ENCODE measurements at regions not wholly inside any gene's neighbourhood (a gene's known extent, or its start where the extent isn't known, plus 50 kb on each side); places are given as distances from the start of the nearest gene placed in this dataset.
"Not testable (repeated sequence)": the region's sequence is repeated elsewhere in the genome, so short reads cannot be mapped to it uniquely, and the experiment has no call there.

DNA sequence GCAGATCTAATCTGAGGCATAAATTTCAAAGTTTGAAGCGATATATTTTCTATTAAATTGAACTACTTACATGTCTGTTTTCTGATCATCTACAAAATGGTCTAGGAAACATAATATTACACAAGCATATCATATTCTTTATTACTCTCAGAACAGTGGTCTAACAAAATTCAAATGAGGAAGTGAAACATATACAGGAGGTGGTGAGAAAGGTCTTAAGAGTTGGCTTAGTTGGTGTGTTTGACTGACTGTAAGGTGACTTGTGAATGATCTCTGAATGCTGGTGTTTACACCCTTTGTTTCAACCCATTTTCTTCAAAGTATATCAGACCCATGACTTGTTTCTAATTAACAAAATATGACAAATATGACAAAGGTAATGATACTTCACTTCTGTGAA lies 1156.8 kb downstream of the SLC16A7 start:
- Histone ChIP-seq H3K27me3 (ENCODE audit: control insufficient read depth, insufficient read depth, low read length) (no peaks in the 10 kb centered on the region), H3K4me1 (ENCODE audit: control insufficient read depth, insufficient read depth, low read length, poor library complexity, severe bottlenecking) (no peaks in the 10 kb centered on the region), H3K4me3 (ENCODE audit: low read depth, low read length) (no peak overlapping the region), H3K36me3 (ENCODE audit: control insufficient read depth, insufficient read depth, low read length) (no peaks in the 10 kb centered on the region), H3K27ac (ENCODE audit: insufficient read depth, low read length, poor library complexity, severe bottlenecking) (no peak overlapping the region), H3K9me3 (ENCODE audit: control insufficient read depth in 2 of 2, low read length in 2 of 2) (no peaks in the 10 kb centered on the region)
- no peak for DNase-seq
- H3K4me1 Mint-ChIP-seq, result no peaks in the 10 kb centered on the region
- no peak overlapping the region for H3K27ac Mint-ChIP-seq
- H3K4me3 Mint-ChIP-seq, result no peak overlapping the region
- no peaks in the 10 kb centered on the region for H3K36me3 Mint-ChIP-seq
- no peak for ATAC-seq (ENCODE audit: low read depth in 2 of 2)
- H3K27me3 Mint-ChIP-seq, result no peaks in the 10 kb centered on the region
- peaks cover 2 to 27% (median 6%) of the 10 kb centered on the region in 7 donors for H3K9me3 Mint-ChIP-seq

DNA sequence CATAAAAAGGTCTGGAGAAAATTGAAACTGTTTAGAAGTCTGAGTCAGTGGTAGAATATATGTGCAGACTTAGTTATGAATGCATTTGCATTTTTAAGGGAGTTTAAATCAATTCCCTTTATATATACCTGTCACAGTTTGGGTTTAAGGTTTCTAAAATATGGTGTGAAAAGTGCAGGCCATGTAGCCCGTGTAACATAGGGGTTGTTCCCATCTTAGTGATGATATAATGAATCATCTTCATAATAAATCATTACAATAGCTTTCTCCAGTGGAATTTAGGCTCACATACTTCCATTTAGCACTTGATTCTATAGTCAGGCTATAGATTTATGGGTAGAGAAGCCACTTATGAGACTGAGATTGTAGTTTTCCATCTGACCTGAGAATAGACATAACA lies 1162.4 kb downstream of the SLC16A7 start:
- Histone ChIP-seq H3K27me3 (ENCODE audit: control insufficient read depth, insufficient read depth, low read length) (no peaks in the 10 kb centered on the region), H3K36me3 (ENCODE audit: control insufficient read depth, insufficient read depth, low read length) (no peaks in the 10 kb centered on the region), H3K27ac (ENCODE audit: insufficient read depth, low read length, poor library complexity, severe bottlenecking) (no peak overlapping the region), H3K9me3 (ENCODE audit: control insufficient read depth in 2 of 2, low read length in 2 of 2) (no peaks in the 10 kb centered on the region), H3K4me1 (ENCODE audit: control insufficient read depth, insufficient read depth, low read length, poor library complexity, severe bottlenecking) (no peaks in the 10 kb centered on the region), H3K4me3 (ENCODE audit: low read depth, low read length) (no peak overlapping the region)
- Mint-ChIP-seq H3K27ac (no peak overlapping the region), H3K36me3 (no peaks in the 10 kb centered on the region), H3K4me1 (no peaks in the 10 kb centered on the region), H3K4me3 (no peak overlapping the region), H3K27me3 (no peaks in the 10 kb centered on the region), H3K9me3 (peaks cover 0 to 11% (median 3%) of the 10 kb centered on the region in 7 donors)
- DNase-seq, result no peak
- ATAC-seq (ENCODE audit: low read depth in 2 of 2), result no peak

DNA sequence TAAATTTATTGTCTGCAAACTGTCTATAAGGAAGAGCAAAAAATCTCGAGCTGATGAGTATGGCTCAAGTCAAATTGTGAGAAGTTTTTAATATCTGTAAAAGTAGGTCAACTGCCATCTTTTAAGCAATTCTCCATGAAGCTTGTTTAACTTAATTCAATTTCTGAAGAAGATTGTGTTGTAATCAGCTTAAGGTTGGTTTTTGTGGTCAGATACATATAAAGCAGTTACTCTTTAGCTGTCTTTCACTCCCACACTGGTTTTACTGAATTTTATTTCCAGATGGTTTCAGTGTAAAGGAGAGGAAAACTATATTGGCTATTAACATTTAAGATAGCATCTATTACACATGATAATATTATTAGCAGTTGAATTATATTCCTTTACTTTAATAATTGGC lies 1165.1 kb downstream of the SLC16A7 start:
- peaks cover 0 to 14% (median 0%) of the 10 kb centered on the region in 7 donors for H3K9me3 Mint-ChIP-seq
- ATAC-seq (ENCODE audit: low read depth in 2 of 2), result no peak
- H3K36me3 Mint-ChIP-seq, result no peaks in the 10 kb centered on the region

DNA sequence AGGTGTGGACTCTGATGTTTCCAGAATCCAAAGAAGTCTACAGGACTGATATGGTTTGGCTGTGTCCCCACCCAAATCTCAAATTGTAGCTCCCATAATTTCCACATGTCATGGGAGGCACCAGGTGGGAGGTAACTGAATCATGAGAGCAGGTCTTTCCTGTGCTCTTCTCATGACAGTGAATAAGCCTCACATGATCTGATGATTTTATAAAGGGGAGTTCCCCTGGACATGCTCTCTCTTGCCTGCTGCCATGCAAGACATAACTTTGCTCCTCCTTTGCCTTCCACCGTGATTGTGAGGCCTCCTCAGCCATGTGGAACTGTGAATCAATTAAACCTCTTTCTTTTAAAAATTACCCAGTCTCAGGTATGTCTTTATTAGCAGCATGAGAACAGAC lies 1205.3 kb downstream of the SLC16A7 start:
- not testable (repeated sequence) for H3K4me3 Mint-ChIP-seq; DNase-seq; ATAC-seq (ENCODE audit: low read depth in 2 of 2); H3K27ac ChIP-seq (ENCODE audit: insufficient read depth, low read length, poor library complexity, severe bottlenecking); H3K4me1 Mint-ChIP-seq; H3K4me1 ChIP-seq (ENCODE audit: control insufficient read depth, insufficient read depth, low read length, poor library complexity, severe bottlenecking); H3K36me3 ChIP-seq (ENCODE audit: control insufficient read depth, insufficient read depth, low read length); H3K27ac Mint-ChIP-seq; H3K9me3 Mint-ChIP-seq; H3K27me3 Mint-ChIP-seq; H3K27me3 ChIP-seq (ENCODE audit: control insufficient read depth, insufficient read depth, low read length); H3K9me3 ChIP-seq (ENCODE audit: control insufficient read depth in 2 of 2, low read length in 2 of 2); H3K36me3 Mint-ChIP-seq; H3K4me3 ChIP-seq (ENCODE audit: low read depth, low read length)

More for the DNA sequence above, 1165.1 kb downstream of the SLC16A7 start:
- H3K27me3 ChIP-seq (ENCODE audit: control insufficient read depth, insufficient read depth, low read length), result no peaks in the 10 kb centered on the region
- no peaks in the 10 kb centered on the region for H3K9me3 ChIP-seq (ENCODE audit: control insufficient read depth in 2 of 2, low read length in 2 of 2)
- H3K27ac Mint-ChIP-seq, result no peak overlapping the region
- no peaks in the 10 kb centered on the region for H3K4me1 Mint-ChIP-seq
- no peaks in the 10 kb centered on the region for H3K36me3 ChIP-seq (ENCODE audit: control insufficient read depth, insufficient read depth, low read length)
- no peak overlapping the region for H3K4me3 ChIP-seq (ENCODE audit: low read depth, low read length)
- no peaks in the 10 kb centered on the region for H3K27me3 Mint-ChIP-seq
- H3K4me3 Mint-ChIP-seq, result no peak overlapping the region
- H3K27ac ChIP-seq (ENCODE audit: insufficient read depth, low read length, poor library complexity, severe bottlenecking), result no peak overlapping the region
- no peak for DNase-seq
- H3K4me1 ChIP-seq (ENCODE audit: control insufficient read depth, insufficient read depth, low read length, poor library complexity, severe bottlenecking), result no peaks in the 10 kb centered on the region

DNA sequence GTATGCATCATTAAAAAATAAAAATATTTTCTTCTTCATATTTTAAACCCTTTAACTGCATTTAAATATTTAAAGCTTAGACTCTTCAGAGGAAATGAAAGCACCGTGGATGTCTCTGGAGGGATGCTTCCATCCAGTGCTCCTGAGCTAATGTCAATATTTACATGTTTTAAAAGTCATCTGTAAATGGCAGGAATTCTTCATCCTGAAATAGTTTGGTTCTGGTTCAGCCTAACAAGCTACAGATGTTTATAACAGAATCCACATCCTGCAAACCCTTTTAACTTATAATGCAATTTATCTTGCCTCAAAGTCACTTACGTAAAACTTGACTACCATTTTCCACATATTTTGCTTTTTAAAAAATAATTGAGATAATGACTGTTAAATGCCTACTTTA lies 1207.3 kb downstream of the SLC16A7 start:
- no peaks in the 10 kb centered on the region for H3K36me3 Mint-ChIP-seq
- no peak overlapping the region for H3K4me3 Mint-ChIP-seq

DNA sequence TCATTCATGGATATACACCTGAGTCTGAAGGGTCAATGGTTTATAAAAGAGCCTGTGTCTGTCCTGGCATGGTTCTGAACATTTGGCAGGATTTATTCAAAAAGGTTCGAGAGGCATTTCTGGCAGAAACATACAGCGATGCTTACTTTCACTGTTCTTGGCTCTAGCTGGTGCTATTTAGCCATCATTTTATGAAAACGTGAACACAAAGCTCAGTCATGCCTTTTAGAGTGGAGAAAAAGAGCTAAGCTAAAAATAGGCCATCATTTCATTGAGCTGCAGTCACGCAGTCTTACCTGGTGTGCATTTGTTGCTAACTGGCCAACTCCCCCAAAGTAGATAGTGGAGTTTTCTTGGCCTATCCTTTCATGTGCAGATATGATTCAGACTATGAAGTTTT lies 1209.5 kb downstream of the SLC16A7 start:
- H3K9me3 Mint-ChIP-seq, result peaks cover 0 to 5% (median 0%) of the 10 kb centered on the region in 7 donors
- Histone ChIP-seq H3K36me3 (ENCODE audit: control insufficient read depth, insufficient read depth, low read length) (no peaks in the 10 kb centered on the region), H3K4me3 (ENCODE audit: low read depth, low read length) (no peak overlapping the region), H3K4me1 (ENCODE audit: control insufficient read depth, insufficient read depth, low read length, poor library complexity, severe bottlenecking) (no peaks in the 10 kb centered on the region), H3K9me3 (ENCODE audit: control insufficient read depth in 2 of 2, low read length in 2 of 2) (no peaks in the 10 kb centered on the region), H3K27ac (ENCODE audit: insufficient read depth, low read length, poor library complexity, severe bottlenecking) (no peak overlapping the region), H3K27me3 (ENCODE audit: control insufficient read depth, insufficient read depth, low read length) (no peaks in the 10 kb centered on the region)
- no peak overlapping the region for H3K4me3 Mint-ChIP-seq
- ATAC-seq (ENCODE audit: low read depth in 2 of 2) (no peak), DNase-seq (no peak)
- H3K27me3 Mint-ChIP-seq, result no peaks in the 10 kb centered on the region
- no peak overlapping the region for H3K27ac Mint-ChIP-seq
- H3K4me1 Mint-ChIP-seq, result no peaks in the 10 kb centered on the region
- no peaks in the 10 kb centered on the region for H3K36me3 Mint-ChIP-seq

More for the DNA sequence above, 1207.3 kb downstream of the SLC16A7 start:
- peaks cover 0 to 13% (median 4%) of the 10 kb centered on the region in 7 donors for H3K9me3 Mint-ChIP-seq
- Histone ChIP-seq H3K9me3 (ENCODE audit: control insufficient read depth in 2 of 2, low read length in 2 of 2) (no peaks in the 10 kb centered on the region), H3K36me3 (ENCODE audit: control insufficient read depth, insufficient read depth, low read length) (no peaks in the 10 kb centered on the region), H3K27me3 (ENCODE audit: control insufficient read depth, insufficient read depth, low read length) (no peaks in the 10 kb centered on the region), H3K4me1 (ENCODE audit: control insufficient read depth, insufficient read depth, low read length, poor library complexity, severe bottlenecking) (no peaks in the 10 kb centered on the region), H3K4me3 (ENCODE audit: low read depth, low read length) (no peak overlapping the region), H3K27ac (ENCODE audit: insufficient read depth, low read length, poor library complexity, severe bottlenecking) (no peak overlapping the region)
- no peak for DNase-seq
- H3K27me3 Mint-ChIP-seq, result no peaks in the 10 kb centered on the region
- H3K27ac Mint-ChIP-seq, result no peak overlapping the region
- H3K4me1 Mint-ChIP-seq, result no peaks in the 10 kb centered on the region
- no peak for ATAC-seq (ENCODE audit: low read depth in 2 of 2)

DNA sequence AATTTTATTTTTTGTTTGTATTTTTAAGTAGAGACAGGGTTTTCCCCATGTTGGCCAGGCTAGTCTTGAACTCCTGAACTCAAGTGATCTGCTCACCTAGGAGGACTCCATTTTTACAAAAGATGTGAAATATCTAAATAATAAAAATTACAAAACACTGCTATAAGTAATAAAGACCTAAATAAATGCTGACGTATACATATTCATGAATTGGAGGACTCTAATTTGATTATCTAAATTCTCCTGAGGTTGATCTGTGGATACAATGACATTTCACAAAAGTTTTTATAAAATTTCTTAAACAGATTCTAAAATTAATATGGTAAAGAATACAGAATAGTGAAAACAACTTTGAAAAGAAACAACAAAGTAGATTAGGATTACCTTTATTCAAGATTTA lies 1224.0 kb downstream of the SLC16A7 start:
- DNase-seq, result no peak
- no peak for ATAC-seq (ENCODE audit: low read depth in 2 of 2)
- Mint-ChIP-seq H3K27me3 (no peaks in the 10 kb centered on the region), H3K9me3 (peaks cover 0 to 21% (median 3%) of the 10 kb centered on the region in 7 donors), H3K36me3 (no peaks in the 10 kb centered on the region), H3K4me3 (no peak overlapping the region), H3K27ac (no peak overlapping the region), H3K4me1 (no peaks in the 10 kb centered on the region)
- Histone ChIP-seq H3K4me3 (ENCODE audit: low read depth, low read length) (no peak overlapping the region), H3K27ac (ENCODE audit: insufficient read depth, low read length, poor library complexity, severe bottlenecking) (no peak overlapping the region), H3K9me3 (ENCODE audit: control insufficient read depth in 2 of 2, low read length in 2 of 2) (peaks cover 0 to 6% of the 10 kb centered on the region in 2 experiments), H3K27me3 (ENCODE audit: control insufficient read depth, insufficient read depth, low read length) (no peaks in the 10 kb centered on the region), H3K4me1 (ENCODE audit: control insufficient read depth, insufficient read depth, low read length, poor library complexity, severe bottlenecking) (no peaks in the 10 kb centered on the region), H3K36me3 (ENCODE audit: control insufficient read depth, insufficient read depth, low read length) (no peaks in the 10 kb centered on the region)

DNA sequence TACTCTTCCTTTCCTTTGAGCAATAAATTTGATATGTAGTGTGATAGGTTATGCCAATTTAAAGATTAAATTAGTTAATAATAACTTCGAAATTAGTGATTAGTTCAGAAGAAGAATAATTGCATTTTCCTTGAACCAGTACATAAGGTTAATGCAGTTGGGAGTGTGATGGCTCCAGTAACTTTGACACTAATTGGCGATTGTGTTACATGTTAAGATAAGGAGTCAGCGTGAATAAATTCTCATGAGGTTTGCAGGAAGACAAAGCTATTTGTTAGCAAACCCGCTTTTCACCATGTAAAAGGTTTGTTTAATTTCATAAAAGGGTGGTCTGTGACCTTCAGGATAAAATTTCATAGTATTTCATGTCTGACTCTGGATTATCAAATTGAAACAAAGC lies 1226.8 kb downstream of the SLC16A7 start:
- no peak for DNase-seq
- Histone ChIP-seq H3K36me3 (ENCODE audit: control insufficient read depth, insufficient read depth, low read length) (no peaks in the 10 kb centered on the region), H3K27ac (ENCODE audit: insufficient read depth, low read length, poor library complexity, severe bottlenecking) (no peak overlapping the region), H3K27me3 (ENCODE audit: control insufficient read depth, insufficient read depth, low read length) (no peaks in the 10 kb centered on the region), H3K9me3 (ENCODE audit: control insufficient read depth in 2 of 2, low read length in 2 of 2) (no peaks in the 10 kb centered on the region), H3K4me1 (ENCODE audit: control insufficient read depth, insufficient read depth, low read length, poor library complexity, severe bottlenecking) (no peaks in the 10 kb centered on the region), H3K4me3 (ENCODE audit: low read depth, low read length) (no peak overlapping the region)
- Mint-ChIP-seq H3K36me3 (no peaks in the 10 kb centered on the region), H3K4me1 (no peaks in the 10 kb centered on the region), H3K9me3 (peaks cover 0 to 12% (median 0%) of the 10 kb centered on the region in 7 donors), H3K27me3 (no peaks in the 10 kb centered on the region), H3K27ac (no peak overlapping the region), H3K4me3 (no peak overlapping the region)
- ATAC-seq (ENCODE audit: low read depth in 2 of 2), result no peak
